ENCODE measurements at regions not wholly inside any gene's neighbourhood (a gene's known extent, or its start where the extent isn't known, plus 50 kb on each side); places are given as distances from the start of the nearest gene placed in this dataset.

DNA sequence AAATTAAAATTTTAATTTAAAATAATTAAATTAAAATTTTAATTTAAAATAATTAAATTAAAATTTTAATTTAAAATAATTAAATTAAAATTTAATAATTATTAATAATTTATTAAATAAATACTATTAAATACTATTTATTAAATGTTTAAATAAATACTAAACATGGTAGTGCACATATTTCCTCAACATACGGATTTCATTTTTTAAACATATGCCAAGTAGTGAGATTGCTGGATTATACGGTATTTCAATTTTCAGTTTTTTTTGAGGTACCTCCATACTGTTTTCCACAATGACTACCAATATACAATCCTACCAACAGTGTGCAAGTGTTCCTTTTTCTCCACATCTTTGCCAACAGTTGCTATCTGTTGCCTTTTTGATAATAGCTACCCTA, 852.9 kb upstream of the CDH8 start:
- no peak overlapping the region for H3K4me3 ChIP-seq (ENCODE audit: low read length in 2 of 2)
- no peaks in the 10 kb centered on the region for H3K4me1 ChIP-seq (ENCODE audit: control insufficient read depth, insufficient read depth, low read length)
- H3K27ac ChIP-seq (ENCODE audit: low read length): no peak overlapping the region
- no peaks in the 10 kb centered on the region for H3K27me3 ChIP-seq (ENCODE audit: control insufficient read depth in 1 of 2, insufficient read depth in 2 of 2, low read length in 2 of 2)
- no peaks in the 10 kb centered on the region for H3K36me3 ChIP-seq (ENCODE audit: control insufficient read depth in 2 of 2, insufficient read depth in 2 of 2, low read length in 2 of 2)
- peaks cover 0 to 4% of the 10 kb centered on the region in 2 donors for H3K9me3 ChIP-seq (ENCODE audit: control insufficient read depth in 2 of 2, low read length in 2 of 2)
- no peak overlapping the region for H3K9ac ChIP-seq (ENCODE audit: low read length in 2 of 2)

- Histone ChIP-seq H3K4me1 (ENCODE audit: control insufficient read depth, insufficient read depth, low read length) (no peaks in the 10 kb centered on the region), H3K27ac (ENCODE audit: low read length) (no peak overlapping the region), H3K27me3 (ENCODE audit: control insufficient read depth in 1 of 2, insufficient read depth in 2 of 2, low read length in 2 of 2) (no peaks in the 10 kb centered on the region), H3K36me3 (ENCODE audit: control insufficient read depth in 2 of 2, insufficient read depth in 2 of 2, low read length in 2 of 2) (no peaks in the 10 kb centered on the region), H3K9ac (ENCODE audit: low read length in 2 of 2) (no peak overlapping the region), H3K4me3 (ENCODE audit: low read length in 2 of 2) (peak overlapping the region in 1 of 2 donors; percentile 23), H3K9me3 (ENCODE audit: control insufficient read depth in 2 of 2, low read length in 2 of 2) (no peaks in the 10 kb centered on the region)
These were observed 847.3 kb upstream of the CDH8 start for GRCh38 chr16:62883509-62883908.

DNA sequence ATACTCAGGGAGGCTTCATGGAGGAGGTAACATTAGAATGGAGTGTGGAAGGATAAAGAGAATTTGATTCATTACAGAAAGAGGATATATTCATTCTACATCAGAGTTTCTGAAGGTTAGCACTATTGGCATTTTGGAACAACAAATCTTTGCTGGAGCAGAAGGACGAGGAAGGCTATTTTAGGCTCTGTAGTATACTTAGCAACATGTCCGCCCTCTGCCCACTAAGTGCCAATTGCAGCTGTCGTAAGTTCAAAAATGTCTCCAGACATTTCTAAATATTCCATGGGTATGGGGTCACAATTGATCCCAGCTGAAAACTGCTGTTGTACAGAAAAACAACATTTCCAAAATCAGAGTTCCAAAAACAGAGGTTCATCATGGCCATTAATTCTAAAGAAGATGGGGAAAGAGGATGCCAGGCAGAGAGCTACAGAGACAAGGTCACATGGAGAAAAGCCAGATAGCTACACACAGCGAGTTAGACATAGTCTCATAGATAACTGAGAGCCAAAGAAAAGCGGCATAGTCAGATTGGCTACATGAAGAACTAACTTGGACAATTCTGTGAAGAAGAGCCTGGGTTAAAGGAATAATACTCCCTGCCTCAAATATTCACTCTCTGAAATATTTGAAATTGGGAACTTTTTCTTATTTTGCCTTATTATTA, 846.4 kb upstream of the CDH8 start:
- H3K27ac ChIP-seq (ENCODE audit: low read length): no peak overlapping the region
- no peak overlapping the region for H3K9ac ChIP-seq (ENCODE audit: low read length in 2 of 2)
- no peaks in the 10 kb centered on the region for H3K36me3 ChIP-seq (ENCODE audit: control insufficient read depth in 2 of 2, insufficient read depth in 2 of 2, low read length in 2 of 2)
- H3K4me3 ChIP-seq (ENCODE audit: low read length in 2 of 2): no peak overlapping the region
- no peaks in the 10 kb centered on the region for H3K9me3 ChIP-seq (ENCODE audit: control insufficient read depth in 2 of 2, low read length in 2 of 2)
- H3K4me1 ChIP-seq (ENCODE audit: control insufficient read depth, insufficient read depth, low read length): no peaks in the 10 kb centered on the region
- no peaks in the 10 kb centered on the region for H3K27me3 ChIP-seq (ENCODE audit: control insufficient read depth in 1 of 2, insufficient read depth in 2 of 2, low read length in 2 of 2)

GRCh38 chr16:62876133-62876532, 839.9 kb upstream of the CDH8 start:
- H3K9me3 ChIP-seq (ENCODE audit: control insufficient read depth in 2 of 2, low read length in 2 of 2): no peaks in the 10 kb centered on the region
- no peaks in the 10 kb centered on the region for H3K27me3 ChIP-seq (ENCODE audit: control insufficient read depth in 1 of 2, insufficient read depth in 2 of 2, low read length in 2 of 2)
- no peak overlapping the region for H3K9ac ChIP-seq (ENCODE audit: low read length in 2 of 2)
- H3K27ac ChIP-seq (ENCODE audit: low read length): peak overlapping the region; percentile 80
- H3K4me1 ChIP-seq (ENCODE audit: control insufficient read depth, insufficient read depth, low read length): peaks cover 8% of the 10 kb centered on the region
- H3K36me3 ChIP-seq (ENCODE audit: control insufficient read depth in 2 of 2, insufficient read depth in 2 of 2, low read length in 2 of 2): no peaks in the 10 kb centered on the region
- no peak overlapping the region for H3K4me3 ChIP-seq (ENCODE audit: low read length in 2 of 2)

DNA sequence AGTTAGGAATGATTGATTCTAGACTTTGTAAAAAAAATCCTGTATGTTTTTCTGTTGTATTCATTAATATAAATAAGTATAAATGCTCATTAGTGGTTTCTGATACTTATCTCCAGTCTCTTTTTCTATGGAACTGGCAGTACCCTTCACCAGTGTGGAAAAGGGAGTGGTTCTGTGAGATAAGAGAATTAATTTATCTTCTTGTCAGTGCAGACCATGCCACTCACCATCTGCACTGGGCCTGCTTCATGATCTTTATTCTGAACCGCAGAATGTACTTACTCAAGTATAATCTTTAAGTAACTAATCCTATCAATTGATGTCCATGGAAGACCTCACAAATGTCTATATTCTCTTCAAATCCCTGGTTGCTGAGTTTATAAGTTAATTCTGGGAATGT, 836.1 kb upstream of the CDH8 start:
- Histone ChIP-seq H3K4me3 (ENCODE audit: low read length in 2 of 2) (no peak overlapping the region), H3K36me3 (ENCODE audit: control insufficient read depth in 2 of 2, insufficient read depth in 2 of 2, low read length in 2 of 2) (no peaks in the 10 kb centered on the region), H3K9ac (ENCODE audit: low read length in 2 of 2) (no peak overlapping the region), H3K27me3 (ENCODE audit: control insufficient read depth in 1 of 2, insufficient read depth in 2 of 2, low read length in 2 of 2) (no peaks in the 10 kb centered on the region), H3K4me1 (ENCODE audit: control insufficient read depth, insufficient read depth, low read length) (peaks cover 8% of the 10 kb centered on the region), H3K27ac (ENCODE audit: low read length) (no peak overlapping the region), H3K9me3 (ENCODE audit: control insufficient read depth in 2 of 2, low read length in 2 of 2) (no peaks in the 10 kb centered on the region)

DNA sequence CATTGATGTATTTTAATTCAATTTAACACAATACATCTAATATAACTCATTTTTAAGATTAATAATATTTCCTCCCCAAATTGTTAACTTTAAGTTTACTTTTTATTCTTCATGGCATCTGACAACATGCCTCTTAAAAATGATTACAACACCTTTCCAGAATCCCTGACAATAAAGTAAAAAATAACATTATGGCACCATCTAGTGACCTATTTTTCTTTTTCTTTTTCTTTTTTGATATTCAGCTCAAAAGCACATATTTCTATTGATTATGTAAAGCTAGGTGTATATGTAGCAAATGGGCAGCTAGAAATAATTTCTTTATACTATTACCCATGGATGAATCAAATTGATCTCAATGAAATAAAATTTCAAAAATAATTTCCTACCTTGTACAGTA, 834.3 kb upstream of the CDH8 start:
- Histone ChIP-seq H3K36me3 (ENCODE audit: control insufficient read depth in 2 of 2, insufficient read depth in 2 of 2, low read length in 2 of 2) (no peaks in the 10 kb centered on the region), H3K9me3 (ENCODE audit: control insufficient read depth in 2 of 2, low read length in 2 of 2) (no peaks in the 10 kb centered on the region), H3K4me1 (ENCODE audit: control insufficient read depth, insufficient read depth, low read length) (peaks cover 2% of the 10 kb centered on the region), H3K27me3 (ENCODE audit: control insufficient read depth in 1 of 2, insufficient read depth in 2 of 2, low read length in 2 of 2) (no peaks in the 10 kb centered on the region), H3K4me3 (ENCODE audit: low read length in 2 of 2) (no peak overlapping the region), H3K27ac (ENCODE audit: low read length) (no peak overlapping the region), H3K9ac (ENCODE audit: low read length in 2 of 2) (no peak overlapping the region)

DNA sequence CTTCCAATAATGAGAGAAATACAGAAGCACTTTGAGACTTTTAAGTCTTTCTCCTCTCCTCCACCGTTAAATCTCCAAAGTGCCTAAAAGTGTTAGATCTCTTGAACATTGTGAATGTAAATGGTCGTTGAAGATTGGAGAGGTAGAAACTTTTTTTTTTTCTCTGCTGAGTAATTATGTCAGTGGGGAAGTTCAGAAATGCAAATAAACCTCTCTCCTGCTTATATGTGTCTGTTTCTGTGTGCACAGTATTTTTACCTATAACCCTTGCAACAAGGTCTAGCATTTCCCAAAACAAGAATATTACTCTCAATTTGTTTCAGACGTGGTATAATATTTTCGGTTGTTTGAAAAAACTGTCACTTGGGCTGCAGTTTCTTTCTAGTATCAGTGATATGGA, 833.6 kb upstream of the CDH8 start:
- Histone ChIP-seq H3K9me3 (ENCODE audit: control insufficient read depth in 2 of 2, low read length in 2 of 2) (no peaks in the 10 kb centered on the region), H3K4me1 (ENCODE audit: control insufficient read depth, insufficient read depth, low read length) (no peaks in the 10 kb centered on the region), H3K27me3 (ENCODE audit: control insufficient read depth in 1 of 2, insufficient read depth in 2 of 2, low read length in 2 of 2) (no peaks in the 10 kb centered on the region), H3K4me3 (ENCODE audit: low read length in 2 of 2) (no peak overlapping the region), H3K27ac (ENCODE audit: low read length) (no peak overlapping the region), H3K9ac (ENCODE audit: low read length in 2 of 2) (no peak overlapping the region), H3K36me3 (ENCODE audit: control insufficient read depth in 2 of 2, insufficient read depth in 2 of 2, low read length in 2 of 2) (no peaks in the 10 kb centered on the region)

GRCh38 chr16:62863139-62863538, 826.9 kb upstream of the CDH8 start:
- Histone ChIP-seq H3K9ac (ENCODE audit: low read length in 2 of 2) (no peak overlapping the region), H3K9me3 (ENCODE audit: control insufficient read depth in 2 of 2, low read length in 2 of 2) (no peaks in the 10 kb centered on the region), H3K36me3 (ENCODE audit: control insufficient read depth in 2 of 2, insufficient read depth in 2 of 2, low read length in 2 of 2) (no peaks in the 10 kb centered on the region), H3K27ac (ENCODE audit: low read length) (no peak overlapping the region), H3K4me1 (ENCODE audit: control insufficient read depth, insufficient read depth, low read length) (no peaks in the 10 kb centered on the region), H3K4me3 (ENCODE audit: low read length in 2 of 2) (no peak overlapping the region), H3K27me3 (ENCODE audit: control insufficient read depth in 1 of 2, insufficient read depth in 2 of 2, low read length in 2 of 2) (no peaks in the 10 kb centered on the region)

GRCh38 chr16:62853887-62854286, 817.6 kb upstream of the CDH8 start:
- no peaks in the 10 kb centered on the region for H3K4me1 ChIP-seq (ENCODE audit: control insufficient read depth, insufficient read depth, low read length)
- no peaks in the 10 kb centered on the region for H3K36me3 ChIP-seq (ENCODE audit: control insufficient read depth in 2 of 2, insufficient read depth in 2 of 2, low read length in 2 of 2)
- H3K27me3 ChIP-seq (ENCODE audit: control insufficient read depth in 1 of 2, insufficient read depth in 2 of 2, low read length in 2 of 2): no peaks in the 10 kb centered on the region
- H3K27ac ChIP-seq (ENCODE audit: low read length): no peak overlapping the region
- no peak overlapping the region for H3K4me3 ChIP-seq (ENCODE audit: low read length in 2 of 2)
- no peak overlapping the region for H3K9ac ChIP-seq (ENCODE audit: low read length in 2 of 2)
- H3K9me3 ChIP-seq (ENCODE audit: control insufficient read depth in 2 of 2, low read length in 2 of 2): no peaks in the 10 kb centered on the region

GRCh38 chr16:62846399-62847057, 810.3 kb upstream of the CDH8 start:
- no peak overlapping the region for H3K27ac ChIP-seq (ENCODE audit: low read length)
- H3K9me3 ChIP-seq (ENCODE audit: control insufficient read depth in 2 of 2, low read length in 2 of 2): no peaks in the 10 kb centered on the region
- no peak overlapping the region for H3K4me3 ChIP-seq (ENCODE audit: low read length in 2 of 2)
- no peaks in the 10 kb centered on the region for H3K27me3 ChIP-seq (ENCODE audit: control insufficient read depth in 1 of 2, insufficient read depth in 2 of 2, low read length in 2 of 2)
- no peaks in the 10 kb centered on the region for H3K36me3 ChIP-seq (ENCODE audit: control insufficient read depth in 2 of 2, insufficient read depth in 2 of 2, low read length in 2 of 2)
- H3K9ac ChIP-seq (ENCODE audit: low read length in 2 of 2): no peak overlapping the region
- no peaks in the 10 kb centered on the region for H3K4me1 ChIP-seq (ENCODE audit: control insufficient read depth, insufficient read depth, low read length)

- Histone ChIP-seq H3K27ac (ENCODE audit: low read length) (no peak overlapping the region), H3K9ac (ENCODE audit: low read length in 2 of 2) (no peak overlapping the region), H3K4me3 (ENCODE audit: low read length in 2 of 2) (no peak overlapping the region), H3K9me3 (ENCODE audit: control insufficient read depth in 2 of 2, low read length in 2 of 2) (no peaks in the 10 kb centered on the region), H3K36me3 (ENCODE audit: control insufficient read depth in 2 of 2, insufficient read depth in 2 of 2, low read length in 2 of 2) (no peaks in the 10 kb centered on the region), H3K27me3 (ENCODE audit: control insufficient read depth in 1 of 2, insufficient read depth in 2 of 2, low read length in 2 of 2) (no peaks in the 10 kb centered on the region), H3K4me1 (ENCODE audit: control insufficient read depth, insufficient read depth, low read length) (no peaks in the 10 kb centered on the region)
These were observed 796.0 kb upstream of the CDH8 start for GRCh38 chr16:62832214-62832613.

Data from stomach smooth muscle (tissue), 2 donors.